ENCODE measurements at regions not wholly inside any gene's neighbourhood (a gene's known extent, or its start where the extent isn't known, plus 50 kb on each side); places are given as distances from the start of the nearest gene placed in this dataset.

DNA sequence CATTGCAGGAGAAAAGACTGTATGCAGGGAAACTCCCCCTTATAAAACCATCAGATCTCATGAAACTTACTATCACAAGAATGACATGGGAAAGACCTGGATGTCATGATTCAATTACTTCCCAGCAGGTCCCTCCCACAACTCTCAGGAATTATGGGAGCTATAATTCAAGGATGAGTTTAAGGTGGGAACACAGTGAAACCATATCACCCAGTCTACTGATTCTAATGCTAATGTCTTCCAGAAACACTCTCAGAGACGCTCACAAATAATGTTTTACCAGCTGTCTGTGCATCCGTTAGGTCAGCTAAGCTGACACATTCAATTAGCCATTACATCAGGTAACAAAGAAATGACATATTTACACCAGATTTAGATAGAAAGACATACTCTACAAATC lies 637.9 kb downstream of the NLGN4Y start:
- TF ChIP-seq, protein P1, sequence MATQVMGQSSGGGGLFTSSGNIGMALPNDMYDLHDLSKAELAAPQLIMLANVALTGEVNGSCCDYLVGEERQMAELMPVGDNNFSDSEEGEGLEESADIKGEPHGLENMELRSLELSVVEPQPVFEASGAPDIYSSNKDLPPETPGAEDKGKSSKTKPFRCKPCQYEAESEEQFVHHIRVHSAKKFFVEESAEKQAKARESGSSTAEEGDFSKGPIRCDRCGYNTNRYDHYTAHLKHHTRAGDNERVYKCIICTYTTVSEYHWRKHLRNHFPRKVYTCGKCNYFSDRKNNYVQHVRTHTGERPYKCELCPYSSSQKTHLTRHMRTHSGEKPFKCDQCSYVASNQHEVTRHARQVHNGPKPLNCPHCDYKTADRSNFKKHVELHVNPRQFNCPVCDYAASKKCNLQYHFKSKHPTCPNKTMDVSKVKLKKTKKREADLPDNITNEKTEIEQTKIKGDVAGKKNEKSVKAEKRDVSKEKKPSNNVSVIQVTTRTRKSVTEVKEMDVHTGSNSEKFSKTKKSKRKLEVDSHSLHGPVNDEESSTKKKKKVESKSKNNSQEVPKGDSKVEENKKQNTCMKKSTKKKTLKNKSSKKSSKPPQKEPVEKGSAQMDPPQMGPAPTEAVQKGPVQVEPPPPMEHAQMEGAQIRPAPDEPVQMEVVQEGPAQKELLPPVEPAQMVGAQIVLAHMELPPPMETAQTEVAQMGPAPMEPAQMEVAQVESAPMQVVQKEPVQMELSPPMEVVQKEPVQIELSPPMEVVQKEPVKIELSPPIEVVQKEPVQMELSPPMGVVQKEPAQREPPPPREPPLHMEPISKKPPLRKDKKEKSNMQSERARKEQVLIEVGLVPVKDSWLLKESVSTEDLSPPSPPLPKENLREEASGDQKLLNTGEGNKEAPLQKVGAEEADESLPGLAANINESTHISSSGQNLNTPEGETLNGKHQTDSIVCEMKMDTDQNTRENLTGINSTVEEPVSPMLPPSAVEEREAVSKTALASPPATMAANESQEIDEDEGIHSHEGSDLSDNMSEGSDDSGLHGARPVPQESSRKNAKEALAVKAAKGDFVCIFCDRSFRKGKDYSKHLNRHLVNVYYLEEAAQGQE (IDR thresholded peaks at IDR 0.05) = no peak
- no peak for TF ChIP-seq EP300 (IDR thresholded peaks at IDR 0.05)
- TF ChIP-seq NFE2L2 (conservative IDR thresholded peaks at IDR 0.05; ENCODE audit: low read length) = no peak
- no peak for TF ChIP-seq ZC3H11A (IDR thresholded peaks at IDR 0.05)
- no peak for TF ChIP-seq JUN (IDR thresholded peaks at IDR 0.05)
- no peak for TF ChIP-seq RAD21 (conservative IDR thresholded peaks at IDR 0.05 in 1 of 2, IDR thresholded peaks at IDR 0.05 in 1 of 2)
- TF ChIP-seq PHF8 (IDR thresholded peaks at IDR 0.05; ENCODE audit: borderline replicate concordance, low read depth) = no peak
- Histone ChIP-seq H3K27ac (no peak overlapping the region), H3K9me3 (no peaks in the 10 kb centered on the region), H3K4me3 (no peak overlapping the region), H3K4me2 (no peak overlapping the region), H3K4me1 (no peaks in the 10 kb centered on the region)
- WGBS (ENCODE audit: missing lambda C conversion rate) = 22% methylated on average over 2 of the region's 2 CpGs
- DNase-seq (ENCODE audit: low read depth in 1 of 2, low spot score in 1 of 2) (no peak), ATAC-seq (no peak), FAIRE-seq (no peak)
- ChIA-PET CTCF (no interaction called here), POLR2A (no interaction called here)

DNA sequence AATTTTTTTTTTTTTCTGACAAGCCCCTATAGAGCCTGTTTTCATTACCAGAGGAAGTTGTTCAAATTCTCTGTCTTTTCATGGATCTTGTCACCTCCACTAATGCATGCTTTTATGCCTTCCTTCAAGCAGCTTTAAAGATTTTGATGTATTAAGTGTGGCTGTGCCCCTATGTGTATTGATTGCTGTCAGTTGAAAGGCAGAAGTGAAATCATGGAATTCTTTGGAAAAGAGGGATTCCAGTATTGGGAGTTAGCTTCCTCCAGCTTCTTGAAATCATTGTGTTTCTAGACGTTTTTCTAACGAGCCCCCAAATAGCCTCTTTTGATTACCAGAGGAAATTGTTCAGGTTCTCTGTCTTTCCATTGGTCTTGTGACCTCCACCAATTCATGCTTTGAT lies 655.6 kb downstream of the NLGN4Y start:
- DNase-seq (ENCODE audit: low read depth in 1 of 2, low spot score in 1 of 2) (no peak), FAIRE-seq (no peak), ATAC-seq (no peak)
- no peaks in the 10 kb centered on the region for H3K9me3 ChIP-seq
- 0% methylated on average over 2 of the region's 2 CpGs for WGBS (ENCODE audit: missing lambda C conversion rate)
- H3K4me1 ChIP-seq = no peaks in the 10 kb centered on the region
- H3K27ac ChIP-seq = no peak overlapping the region
- CTCF ChIA-PET = no interaction called here
- no peak overlapping the region for H3K4me2 ChIP-seq
- POLR2A ChIA-PET = no interaction called here
- no peak overlapping the region for H3K4me3 ChIP-seq
- no peak for TF ChIP-seq CEBPB (IDR thresholded peaks at IDR 0.05)
- TF ChIP-seq, protein P2, sequence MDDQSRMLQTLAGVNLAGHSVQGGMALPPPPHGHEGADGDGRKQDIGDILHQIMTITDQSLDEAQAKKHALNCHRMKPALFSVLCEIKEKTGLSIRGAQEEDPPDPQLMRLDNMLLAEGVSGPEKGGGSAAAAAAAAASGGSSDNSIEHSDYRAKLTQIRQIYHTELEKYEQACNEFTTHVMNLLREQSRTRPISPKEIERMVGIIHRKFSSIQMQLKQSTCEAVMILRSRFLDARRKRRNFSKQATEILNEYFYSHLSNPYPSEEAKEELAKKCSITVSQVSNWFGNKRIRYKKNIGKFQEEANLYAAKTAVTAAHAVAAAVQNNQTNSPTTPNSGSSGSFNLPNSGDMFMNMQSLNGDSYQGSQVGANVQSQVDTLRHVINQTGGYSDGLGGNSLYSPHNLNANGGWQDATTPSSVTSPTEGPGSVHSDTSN (IDR thresholded peaks at IDR 0.05) = no peak
- TF ChIP-seq, protein P3, sequence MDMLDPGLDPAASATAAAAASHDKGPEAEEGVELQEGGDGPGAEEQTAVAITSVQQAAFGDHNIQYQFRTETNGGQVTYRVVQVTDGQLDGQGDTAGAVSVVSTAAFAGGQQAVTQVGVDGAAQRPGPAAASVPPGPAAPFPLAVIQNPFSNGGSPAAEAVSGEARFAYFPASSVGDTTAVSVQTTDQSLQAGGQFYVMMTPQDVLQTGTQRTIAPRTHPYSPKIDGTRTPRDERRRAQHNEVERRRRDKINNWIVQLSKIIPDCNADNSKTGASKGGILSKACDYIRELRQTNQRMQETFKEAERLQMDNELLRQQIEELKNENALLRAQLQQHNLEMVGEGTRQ (IDR thresholded peaks at IDR 0.05) = no peak
- no peak for TF ChIP-seq SREBF2 (IDR thresholded peaks at IDR 0.05)
- TF ChIP-seq TFCP2L1 (CRISPR knock-in tag; IDR thresholded peaks at IDR 0.05) = no peak
- TF ChIP-seq SMC3 (IDR thresholded peaks at IDR 0.05) = no peak
- TF ChIP-seq, protein P4, sequence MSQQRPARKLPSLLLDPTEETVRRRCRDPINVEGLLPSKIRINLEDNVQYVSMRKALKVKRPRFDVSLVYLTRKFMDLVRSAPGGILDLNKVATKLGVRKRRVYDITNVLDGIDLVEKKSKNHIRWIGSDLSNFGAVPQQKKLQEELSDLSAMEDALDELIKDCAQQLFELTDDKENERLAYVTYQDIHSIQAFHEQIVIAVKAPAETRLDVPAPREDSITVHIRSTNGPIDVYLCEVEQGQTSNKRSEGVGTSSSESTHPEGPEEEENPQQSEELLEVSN (IDR thresholded peaks at IDR 0.05; ENCODE audit: borderline replicate concordance, low read depth) = no peak
- no peak for TF ChIP-seq FOSB (CRISPR knock-in tag; IDR thresholded peaks at IDR 0.05)
- TF ChIP-seq HOXB13 (CRISPR knock-in tag; IDR thresholded peaks at IDR 0.05; ENCODE audit: low read depth) = no peak
- TF ChIP-seq, protein P5, sequence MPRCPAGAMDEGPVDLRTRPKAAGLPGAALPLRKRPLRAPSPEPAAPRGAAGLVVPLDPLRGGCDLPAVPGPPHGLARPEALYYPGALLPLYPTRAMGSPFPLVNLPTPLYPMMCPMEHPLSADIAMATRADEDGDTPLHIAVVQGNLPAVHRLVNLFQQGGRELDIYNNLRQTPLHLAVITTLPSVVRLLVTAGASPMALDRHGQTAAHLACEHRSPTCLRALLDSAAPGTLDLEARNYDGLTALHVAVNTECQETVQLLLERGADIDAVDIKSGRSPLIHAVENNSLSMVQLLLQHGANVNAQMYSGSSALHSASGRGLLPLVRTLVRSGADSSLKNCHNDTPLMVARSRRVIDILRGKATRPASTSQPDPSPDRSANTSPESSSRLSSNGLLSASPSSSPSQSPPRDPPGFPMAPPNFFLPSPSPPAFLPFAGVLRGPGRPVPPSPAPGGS (IDR thresholded peaks at IDR 0.05) = no peak
- TF ChIP-seq, protein P6, sequence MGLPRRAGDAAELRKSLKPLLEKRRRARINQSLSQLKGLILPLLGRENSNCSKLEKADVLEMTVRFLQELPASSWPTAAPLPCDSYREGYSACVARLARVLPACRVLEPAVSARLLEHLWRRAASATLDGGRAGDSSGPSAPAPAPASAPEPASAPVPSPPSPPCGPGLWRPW (IDR thresholded peaks at IDR 0.05) = no peak
- TF ChIP-seq, protein P7, sequence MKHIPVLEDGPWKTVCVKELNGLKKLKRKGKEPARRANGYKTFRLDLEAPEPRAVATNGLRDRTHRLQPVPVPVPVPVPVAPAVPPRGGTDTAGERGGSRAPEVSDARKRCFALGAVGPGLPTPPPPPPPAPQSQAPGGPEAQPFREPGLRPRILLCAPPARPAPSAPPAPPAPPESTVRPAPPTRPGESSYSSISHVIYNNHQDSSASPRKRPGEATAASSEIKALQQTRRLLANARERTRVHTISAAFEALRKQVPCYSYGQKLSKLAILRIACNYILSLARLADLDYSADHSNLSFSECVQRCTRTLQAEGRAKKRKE (CRISPR knock-in tag; IDR thresholded peaks at IDR 0.05; ENCODE audit: low read depth) = no peak
- TF ChIP-seq POLR2A (IDR thresholded peaks at IDR 0.05; ENCODE audit: low read length) = no peak
- TF ChIP-seq RCOR1 (IDR thresholded peaks at IDR 0.05; ENCODE audit: low read depth, low read length) = no peak
- TF ChIP-seq KDM5A (IDR thresholded peaks at IDR 0.05) = no peak
- TF ChIP-seq HEYL (CRISPR knock-in tag; IDR thresholded peaks at IDR 0.05) = no peak
- no peak for TF ChIP-seq PHF8 (IDR thresholded peaks at IDR 0.05; ENCODE audit: borderline replicate concordance, low read depth)
- TF ChIP-seq GATA3 (IDR thresholded peaks at IDR 0.05; ENCODE audit: borderline replicate concordance) = no peak

All from A549 (cell line).